NCI-H2029 treated with DMSO at 0.1 percent for 48 hours (cell line): ENCODE measurements at regions not wholly inside any gene's neighbourhood (a gene's known extent, or its start where the extent isn't known, plus 50 kb on each side); places are given as distances from the start of the nearest gene placed in this dataset.
"Not testable (repeated sequence)": the region's sequence is repeated elsewhere in the genome, so short reads cannot be mapped to it uniquely, and the experiment has no call there.

Experiments used
- DNase-seq: peaks from one replicate; lab custom pipeline; 2025; lab: John Stamatoyannopoulos, UW

GRCh38 chr14:52202151-52202550 lies 65.3 kb upstream of the PTGDR start:
- DNase-seq, result no peak

GRCh38 chr14:52190337-52190931 lies 77.1 kb upstream of the PTGDR start:
- DNase-seq, result no peak

GRCh38 chr14:52189325-52189724 lies 78.2 kb upstream of the PTGDR start:
- DNase-seq, result no peak

GRCh38 chr14:52188381-52188780 lies 79.1 kb upstream of the PTGDR start:
- no peak for DNase-seq

- DNase-seq, result no peak
Measured at GRCh38 chr14:52185178-52185577, 82.3 kb upstream of the PTGDR start.

GRCh38 chr14:52182853-52183252 lies 84.6 kb upstream of the PTGDR start:
- DNase-seq, result no peak

- DNase-seq, result no peak
Measured at GRCh38 chr14:52179141-52179790, 88.2 kb upstream of the PTGDR start.

GRCh38 chr14:52175982-52176502 lies 91.5 kb upstream of the PTGDR start:
- DNase-seq, result no peak

GRCh38 chr14:52171932-52172331 lies 95.6 kb upstream of the PTGDR start:
- DNase-seq, result not testable (repeated sequence)

GRCh38 chr14:52166822-52167221 lies 98.0 kb upstream of the NID2 start:
- no peak for DNase-seq

- DNase-seq, result no peak
Measured at GRCh38 chr14:52155651-52156213, 86.9 kb upstream of the NID2 start.

GRCh38 chr14:52154992-52155650 lies 86.3 kb upstream of the NID2 start:
- no peak for DNase-seq

- no peak for DNase-seq
Measured at GRCh38 chr14:52153939-52154338, 85.1 kb upstream of the NID2 start.

GRCh38 chr14:52150162-52150561 lies 81.3 kb upstream of the NID2 start:
- DNase-seq, result no peak

GRCh38 chr14:52148371-52148770 lies 79.5 kb upstream of the NID2 start:
- DNase-seq, result no peak

GRCh38 chr14:52146504-52146903 lies 77.6 kb upstream of the NID2 start:
- DNase-seq, result no peak

GRCh38 chr14:52144099-52144498 lies 75.2 kb upstream of the NID2 start:
- not testable (repeated sequence) for DNase-seq

- no peak for DNase-seq
Measured at GRCh38 chr14:52142504-52142903, 73.6 kb upstream of the NID2 start.

GRCh38 chr14:52131640-52132320 lies 62.9 kb upstream of the NID2 start:
- DNase-seq, result peak; percentile 4

GRCh38 chr14:52129721-52130120 lies 60.9 kb upstream of the NID2 start:
- no peak for DNase-seq

- no peak for DNase-seq
Measured at GRCh38 chr14:52125885-52126284, 57.0 kb upstream of the NID2 start.
